Trophoblast cell (in vitro differentiated cells and primary cell): ENCODE measurements at regions not wholly inside any gene's neighbourhood (a gene's known extent, or its start where the extent isn't known, plus 50 kb on each side); places are given as distances from the start of the nearest gene placed in this dataset.

Experiments
- DNase-seq, 2 donors: peaks; one replicate each; pipeline ENCODE4 v3.0.0-alpha.2; 2016
- H2AFZ ChIP-seq: 2 replicates; pipeline ENCODE4 v1.6.1; 2013; ENCODE audit warnings: low read length, moderate library complexity, mild to moderate bottlenecking; ENCODE audit not compliant: insufficient read depth, poor library complexity
- H2AK5ac ChIP-seq: 2 replicates; pipeline ENCODE4 v1.6.1; 2013; ENCODE audit warnings: mild to moderate bottlenecking, low read length
- H2BK120ac ChIP-seq: 2 replicates; pipeline ENCODE4 v1.6.1; 2013; ENCODE audit warnings: low read length, mild to moderate bottlenecking, moderate library complexity; ENCODE audit not compliant: insufficient read depth, poor library complexity
- H2BK12ac ChIP-seq: 2 replicates; pipeline ENCODE4 v1.6.1; 2013; ENCODE audit warnings: mild to moderate bottlenecking, low read length, moderate library complexity
- H2BK5ac ChIP-seq: 2 replicates; pipeline ENCODE4 v1.6.1; 2013; ENCODE audit warnings: low read length, low read depth, moderate library complexity, mild to moderate bottlenecking; ENCODE audit not compliant: poor library complexity
- H3K14ac ChIP-seq: 2 replicates; pipeline ENCODE4 v1.6.1; 2013; ENCODE audit warnings: mild to moderate bottlenecking, low read length
- H3K18ac ChIP-seq: 2 replicates; pipeline ENCODE4 v1.6.1; 2013; ENCODE audit warnings: mild to moderate bottlenecking, low read length
- H3K23ac ChIP-seq: 2 replicates; pipeline ENCODE4 v1.6.1; 2013; ENCODE audit warnings: low read length
- H3K27ac ChIP-seq: 2 replicates; pipeline ENCODE4 v1.5.1; 2013; ENCODE audit warnings: low read depth, mild to moderate bottlenecking, inconsistent platforms, low read length, moderate library complexity
- H3K27me3 ChIP-seq: 2 replicates; pipeline ENCODE4 v1.6.1; 2013; ENCODE audit warnings: inconsistent platforms, mild to moderate bottlenecking, low read length, moderate library complexity; ENCODE audit not compliant: insufficient read depth
- H3K36me3 ChIP-seq, 2 experiments: 1 replicate in 1 of 2; 2 replicates in 1 of 2; pipeline ENCODE4 v1.6.1; 2013; ENCODE audit warnings: low read length in 2 of 2, mild to moderate bottlenecking in 2 of 2, moderate library complexity in 1 of 2; ENCODE audit not compliant: insufficient read depth in 2 of 2, control insufficient read depth in 1 of 2
- H3K4ac ChIP-seq: 2 replicates; pipeline ENCODE4 v1.6.1; 2013; ENCODE audit warnings: low read depth, mild to moderate bottlenecking, low read length, moderate library complexity
- H3K4me1 ChIP-seq, 2 experiments: 1 replicate in 1 of 2; 2 replicates in 1 of 2; pipeline ENCODE4 v1.6.1; 2013; ENCODE audit warnings: low read length in 2 of 2, mild to moderate bottlenecking in 2 of 2, moderate library complexity in 1 of 2; ENCODE audit not compliant: insufficient read depth in 2 of 2, control insufficient read depth in 1 of 2
- H3K4me2 ChIP-seq: 2 replicates; pipeline ENCODE4 v1.6.1; 2013; ENCODE audit warnings: inconsistent platforms, mild to moderate bottlenecking, low read length, moderate library complexity
- H3K4me3 ChIP-seq: 2 replicates; pipeline ENCODE4 v1.5.1; 2013; ENCODE audit warnings: mild to moderate bottlenecking, low read depth, low read length, inconsistent platforms
- H3K79me1 ChIP-seq: one replicate; pipeline ENCODE4 v1.6.1; 2013; ENCODE audit warnings: low read length
- H3K79me2 ChIP-seq: 2 replicates; pipeline ENCODE4 v1.6.1; 2013; ENCODE audit warnings: low read length, mild to moderate bottlenecking; ENCODE audit not compliant: control insufficient read depth, insufficient read depth, poor library complexity
- H3K9ac ChIP-seq: 2 replicates; pipeline ENCODE4 v1.6.1; 2013; ENCODE audit warnings: mild to moderate bottlenecking, low read length
- H3K9me3 ChIP-seq: 2 replicates; pipeline ENCODE4 v1.6.1; 2013; ENCODE audit warnings: low read depth, mild to moderate bottlenecking, control low read depth, inconsistent platforms, low read length; ENCODE audit not compliant: insufficient read depth
- H4K12ac ChIP-seq: 2 replicates; pipeline ENCODE4 v1.6.1; 2013; ENCODE audit warnings: low read depth, mild to moderate bottlenecking, low read length, moderate library complexity
- H4K8ac ChIP-seq: 2 replicates; pipeline ENCODE4 v1.6.1; 2013; ENCODE audit warnings: low read depth, mild to moderate bottlenecking, low read length, moderate library complexity
- H4K91ac ChIP-seq: one replicate; pipeline ENCODE4 v1.6.1; 2013; ENCODE audit warnings: low read depth, mild to moderate bottlenecking, low read length, moderate library complexity
- WGBS: extraction: QIAGEN DNeasy Blood & Tissue Kit; methylation state at CpG from one replicate; pipeline ENCODE4 v1.1.7; 2013; ENCODE audit warnings: missing lambda C conversion rate; ENCODE audit not compliant: insufficient read length, insufficient coverage; ENCODE audit errors: extremely low coverage; 5-methylcytosine and 5-hydroxymethylcytosine counted together

- no CpG with 5 or more reads among the region's 4 CpGs for WGBS
- no peaks in the 10 kb centered on the region for H3K4me1 ChIP-seq
- H4K91ac ChIP-seq: no peak overlapping the region
Measured at GRCh38 chrX:34560180-34560579, 96.9 kb downstream of the TMEM47 start.

GRCh38 chrX:34559325-34559724 is 97.8 kb downstream of the TMEM47 start:
- Histone ChIP-seq H3K4me3 (no peak overlapping the region), H2BK12ac (no peak overlapping the region), H4K8ac (no peak overlapping the region), H3K14ac (no peak overlapping the region), H3K9me3 (no peaks in the 10 kb centered on the region), H2AK5ac (no peak overlapping the region), H3K4me2 (no peak overlapping the region), H4K91ac (peak overlapping the region; percentile 37), H3K23ac (no peak overlapping the region), H3K18ac (no peak overlapping the region), H3K9ac (no peak overlapping the region), H3K79me1 (no peaks in the 10 kb centered on the region), H2BK5ac (no peak overlapping the region), H3K4me1 (no peaks in the 10 kb centered on the region), H3K36me3 (no peaks in the 10 kb centered on the region), H3K27ac (no peak overlapping the region), H4K12ac (no peak overlapping the region), H3K4ac (no peak overlapping the region), H3K79me2 (no peaks in the 10 kb centered on the region), H2BK120ac (no peak overlapping the region), H3K27me3 (no peaks in the 10 kb centered on the region), H2AFZ (no peak overlapping the region)
- WGBS: no CpG with 5 or more reads among the region's 1 CpG
- DNase-seq: no peak

More at GRCh38 chrX:34560180-34560579, 96.9 kb downstream of the TMEM47 start:
- H2BK12ac ChIP-seq: no peak overlapping the region
- H3K9me3 ChIP-seq: no peaks in the 10 kb centered on the region
- no peaks in the 10 kb centered on the region for H3K36me3 ChIP-seq
- H3K9ac ChIP-seq: no peak overlapping the region
- no peaks in the 10 kb centered on the region for H3K79me2 ChIP-seq
- no peak overlapping the region for H3K4me2 ChIP-seq
- H2AK5ac ChIP-seq: no peak overlapping the region
- no peak overlapping the region for H4K8ac ChIP-seq
- no peak overlapping the region for H3K14ac ChIP-seq
- H3K4ac ChIP-seq: no peak overlapping the region
- H3K4me3 ChIP-seq: no peak overlapping the region
- no peak overlapping the region for H3K18ac ChIP-seq
- no peak overlapping the region for H3K23ac ChIP-seq
- no peak overlapping the region for H2BK5ac ChIP-seq
- H2AFZ ChIP-seq: no peak overlapping the region
- no peak for DNase-seq
- H3K79me1 ChIP-seq: no peaks in the 10 kb centered on the region
- no peak overlapping the region for H2BK120ac ChIP-seq
- no peak overlapping the region for H4K12ac ChIP-seq
- no peaks in the 10 kb centered on the region for H3K27me3 ChIP-seq
- no peak overlapping the region for H3K27ac ChIP-seq

GRCh38 chrX:34557733-34558132 is 99.4 kb downstream of the TMEM47 start:
- H2BK120ac ChIP-seq: no peak overlapping the region
- H2BK12ac ChIP-seq: no peak overlapping the region
- DNase-seq: no peak
- H3K9me3 ChIP-seq: no peaks in the 10 kb centered on the region
- no peak overlapping the region for H3K23ac ChIP-seq
- H3K36me3 ChIP-seq: no peaks in the 10 kb centered on the region
- H4K91ac ChIP-seq: no peak overlapping the region
- no peak overlapping the region for H4K12ac ChIP-seq
- H3K27ac ChIP-seq: no peak overlapping the region
- no peak overlapping the region for H3K4ac ChIP-seq
- H3K79me1 ChIP-seq: no peaks in the 10 kb centered on the region
- WGBS: no CpG with 5 or more reads among the region's 1 CpG
- no peak overlapping the region for H3K4me2 ChIP-seq
- no peak overlapping the region for H3K9ac ChIP-seq
- no peak overlapping the region for H3K4me3 ChIP-seq
- no peak overlapping the region for H2AK5ac ChIP-seq
- H3K4me1 ChIP-seq: no peaks in the 10 kb centered on the region
- H2BK5ac ChIP-seq: no peak overlapping the region
- H3K79me2 ChIP-seq: no peaks in the 10 kb centered on the region
- no peaks in the 10 kb centered on the region for H3K27me3 ChIP-seq
- no peak overlapping the region for H2AFZ ChIP-seq
- H3K14ac ChIP-seq: no peak overlapping the region
- no peak overlapping the region for H4K8ac ChIP-seq
- H3K18ac ChIP-seq: no peak overlapping the region

GRCh38 chrX:34555481-34555880 is 101.6 kb downstream of the TMEM47 start:
- DNase-seq: no peak
- no peak overlapping the region for H2AK5ac ChIP-seq
- no peaks in the 10 kb centered on the region for H3K4me1 ChIP-seq
- no peak overlapping the region for H3K27ac ChIP-seq
- no peaks in the 10 kb centered on the region for H3K79me2 ChIP-seq
- WGBS: no CpG with 5 or more reads among the region's 6 CpGs
- no peak overlapping the region for H2AFZ ChIP-seq
- H2BK120ac ChIP-seq: no peak overlapping the region
- H4K8ac ChIP-seq: no peak overlapping the region
- no peak overlapping the region for H3K4me3 ChIP-seq
- H4K91ac ChIP-seq: no peak overlapping the region
- H3K27me3 ChIP-seq: no peaks in the 10 kb centered on the region
- no peak overlapping the region for H2BK5ac ChIP-seq
- H3K18ac ChIP-seq: no peak overlapping the region
- no peak overlapping the region for H4K12ac ChIP-seq
- no peaks in the 10 kb centered on the region for H3K9me3 ChIP-seq
- H3K36me3 ChIP-seq: no peaks in the 10 kb centered on the region
- no peak overlapping the region for H3K23ac ChIP-seq
- no peaks in the 10 kb centered on the region for H3K79me1 ChIP-seq
- no peak overlapping the region for H3K4me2 ChIP-seq
- H3K9ac ChIP-seq: no peak overlapping the region
- H3K4ac ChIP-seq: no peak overlapping the region
- no peak overlapping the region for H3K14ac ChIP-seq
- H2BK12ac ChIP-seq: no peak overlapping the region
